PC-3 (cell line): ENCODE measurements at regions not wholly inside any gene's neighbourhood (a gene's known extent, or its start where the extent isn't known, plus 50 kb on each side); places are given as distances from the start of the nearest gene placed in this dataset.
A peak's percentile ranks its signal among the peaks of the same experiment; 100 is the strongest.

Source experiments
- ATAC-seq: fragments of 200-7000 bp; cut with Tn5 transposase; 2 replicates; pipeline ENCODE4 v1.9.1; 2020; ENCODE audit warnings: mild to moderate bottlenecking, moderate library complexity
- BruUV-seq: library from RNA; stranded (reverse); fragments of 400-500 nt; replicated peaks from 2 replicates; lab custom pipeline; 2021; lab: Mats Ljungman, UMichigan
- CTCF ChIA-PET: fragments of 300-600 bp; sonication (Branson Sonifier 250); formaldehyde crosslinking; loops from one replicate; lab custom pipeline; 2022; ENCODE audit warnings: antibody characterized with exemption; lab: Charles Lee
- POLR2A ChIA-PET: fragments of 300-600 bp; sonication (Branson Sonifier 250); formaldehyde crosslinking; loops from one replicate; lab custom pipeline; 2022; ENCODE audit warnings: antibody characterized with exemption; ENCODE audit not compliant: unreplicated experiment; lab: Charles Lee
- DNase-seq: peaks from one replicate; pipeline ENCODE4 v3.0.0-alpha.2; 2015
- H2AFZ ChIP-seq: fragments of 300-600 bp; sonication (generic); 2 replicates; pipeline ENCODE4 v1.6.0; 2016; ENCODE audit warnings: antibody characterized with exemption, low read length
- H3F3A ChIP-seq: fragments of 300-600 bp; sonication (generic); one replicate; pipeline ENCODE4 v1.6.0; 2017; ENCODE audit warnings: antibody characterized with exemption, low read length, control low read depth, mild to moderate bottlenecking; ENCODE audit not compliant: unreplicated experiment
- H3K27ac ChIP-seq: fragments of 300-600 bp; sonication (generic); 2 replicates; pipeline ENCODE4 v1.5.1; 2016; ENCODE audit warnings: mild to moderate bottlenecking, low read length
- H3K27me3 ChIP-seq: fragments of 300-600 bp; sonication (generic); 2 replicates; pipeline ENCODE4 v1.6.1; 2016; ENCODE audit warnings: low read length, mixed read lengths
- H3K36me3 ChIP-seq: fragments of 300-600 bp; sonication (generic); 2 replicates; pipeline ENCODE4 v1.6.1; 2016; ENCODE audit warnings: low read depth, mixed run types, low read length, mixed read lengths
- H3K4me1 ChIP-seq: fragments of 300-600 bp; sonication (generic); 2 replicates; pipeline ENCODE4 v1.5.1; 2016; ENCODE audit warnings: low read length; ENCODE audit not compliant: insufficient read depth
- H3K4me2 ChIP-seq: fragments of 300-600 bp; sonication (generic); 2 replicates; pipeline ENCODE4 v1.6.0; 2016; ENCODE audit warnings: low read length
- H3K4me3 ChIP-seq: fragments of 300-600 bp; sonication (generic); 2 replicates; pipeline ENCODE4 v1.5.1; 2016; ENCODE audit warnings: mild to moderate bottlenecking, low read length, mixed read lengths
- H3K79me2 ChIP-seq: fragments of 300-600 bp; sonication (generic); 2 replicates; pipeline ENCODE4 v1.6.1; 2017; ENCODE audit warnings: low read length, mixed read lengths
- H3K9ac ChIP-seq: fragments of 300-600 bp; sonication (generic); 2 replicates; pipeline ENCODE4 v1.6.0; 2016; ENCODE audit warnings: mild to moderate bottlenecking, low read length
- H3K9me2 ChIP-seq: fragments of 300-600 bp; sonication (generic); replicated peaks from 2 replicates; pipeline ENCODE4 v1.6.1; 2016; ENCODE audit warnings: mixed run types, low read length, mixed read lengths
- H3K9me3 ChIP-seq: fragments of 300-600 bp; sonication (generic); 2 replicates; pipeline ENCODE4 v1.6.1; 2016; ENCODE audit warnings: low read length, mixed read lengths
- H4K20me1 ChIP-seq: fragments of 300-600 bp; sonication (generic); 2 replicates; pipeline ENCODE4 v1.6.1; 2016; ENCODE audit warnings: low read length, mixed read lengths
- EZH2 ChIP-seq: fragments of 300-600 bp; sonication (generic); IDR thresholded peaks from one replicate; pipeline ENCODE4 v1.6.1; 2017; ENCODE audit warnings: antibody characterized with exemption, mild to moderate bottlenecking, low read length; ENCODE audit not compliant: unreplicated experiment
- EZH2phosphoT487 ChIP-seq: fragments of 300-600 bp; sonication (generic); IDR thresholded peaks from 2 replicates; pipeline ENCODE4 v1.6.1; 2018; ENCODE audit warnings: mild to moderate bottlenecking, antibody characterized with exemption, low read length, borderline replicate concordance
- intact Hi-C: fragments of 100-400 bp; cut with micrococcal nuclease; formaldehyde crosslinking; loops from 2 replicates; pipeline ENCODE4 v1.9.0; 2023
- TF ChIP-seq, protein P1 (sequence below): fragments of 300-600 bp; sonication (generic); conservative IDR thresholded peaks from 2 replicates; pipeline ENCODE4 v1.5.1; 2017; ENCODE audit warnings: antibody characterized with exemption, low read depth, mild to moderate bottlenecking, low read length

DNA sequence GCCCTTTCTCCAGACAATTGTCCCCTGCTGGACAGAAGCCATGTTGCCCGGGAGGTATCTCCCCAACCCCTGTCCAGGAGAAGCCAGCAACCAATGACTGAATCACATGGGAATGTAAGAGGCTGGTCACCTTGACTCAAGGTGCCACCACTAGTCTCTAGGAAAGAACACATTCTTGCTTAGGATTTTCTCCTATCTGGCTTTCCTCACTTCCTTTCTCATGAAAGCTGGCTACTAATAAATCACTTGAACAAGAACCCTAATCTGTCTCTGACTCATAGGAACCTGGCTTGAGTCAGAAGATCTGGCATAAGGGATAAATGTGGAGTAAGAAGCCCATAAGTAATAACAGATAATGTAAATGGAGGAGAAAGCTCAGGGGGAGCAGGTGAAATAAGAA, 101.4 kb upstream of the C11orf87 start:
- Histone ChIP-seq H3K27me3 (peaks cover 9% of the 10 kb centered on the region; the same call in 1 of the 2 replicates), H3K4me2 (no peak overlapping the region), H3K9me2 (peaks cover 10% of the 10 kb centered on the region; the same call in 1 of the 2 replicates), H3K79me2 (no peaks in the 10 kb centered on the region), H3F3A (no peaks in the 10 kb centered on the region), H3K27ac (no peak overlapping the region), H4K20me1 (no peaks in the 10 kb centered on the region), H2AFZ (no peak overlapping the region), H3K36me3 (no peaks in the 10 kb centered on the region), H3K9ac (no peak overlapping the region), H3K4me1 (0 out of 2 replicates have a peak, but pooled peaks cover 4% of the 10 kb centered on the region), H3K9me3 (no peaks in the 10 kb centered on the region), H3K4me3 (no peak overlapping the region)
- ChIA-PET POLR2A (no interaction called here), CTCF (interaction anchor here (0.6 kb wide), 1 partner anchor 800 kb away, joined by 3 read pairs; no protein-coding TSS in a partner anchor)
- intact Hi-C loops, result no loop called here
- DNase-seq (peak; percentile 70), ATAC-seq (peak; percentile 64)
- BruUV-seq, result no TSS peak
- TF ChIP-seq, protein P1, sequence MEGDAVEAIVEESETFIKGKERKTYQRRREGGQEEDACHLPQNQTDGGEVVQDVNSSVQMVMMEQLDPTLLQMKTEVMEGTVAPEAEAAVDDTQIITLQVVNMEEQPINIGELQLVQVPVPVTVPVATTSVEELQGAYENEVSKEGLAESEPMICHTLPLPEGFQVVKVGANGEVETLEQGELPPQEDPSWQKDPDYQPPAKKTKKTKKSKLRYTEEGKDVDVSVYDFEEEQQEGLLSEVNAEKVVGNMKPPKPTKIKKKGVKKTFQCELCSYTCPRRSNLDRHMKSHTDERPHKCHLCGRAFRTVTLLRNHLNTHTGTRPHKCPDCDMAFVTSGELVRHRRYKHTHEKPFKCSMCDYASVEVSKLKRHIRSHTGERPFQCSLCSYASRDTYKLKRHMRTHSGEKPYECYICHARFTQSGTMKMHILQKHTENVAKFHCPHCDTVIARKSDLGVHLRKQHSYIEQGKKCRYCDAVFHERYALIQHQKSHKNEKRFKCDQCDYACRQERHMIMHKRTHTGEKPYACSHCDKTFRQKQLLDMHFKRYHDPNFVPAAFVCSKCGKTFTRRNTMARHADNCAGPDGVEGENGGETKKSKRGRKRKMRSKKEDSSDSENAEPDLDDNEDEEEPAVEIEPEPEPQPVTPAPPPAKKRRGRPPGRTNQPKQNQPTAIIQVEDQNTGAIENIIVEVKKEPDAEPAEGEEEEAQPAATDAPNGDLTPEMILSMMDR, result no peak
- TF ChIP-seq EZH2 (no peak), EZH2phosphoT487 (no peak)

DNA sequence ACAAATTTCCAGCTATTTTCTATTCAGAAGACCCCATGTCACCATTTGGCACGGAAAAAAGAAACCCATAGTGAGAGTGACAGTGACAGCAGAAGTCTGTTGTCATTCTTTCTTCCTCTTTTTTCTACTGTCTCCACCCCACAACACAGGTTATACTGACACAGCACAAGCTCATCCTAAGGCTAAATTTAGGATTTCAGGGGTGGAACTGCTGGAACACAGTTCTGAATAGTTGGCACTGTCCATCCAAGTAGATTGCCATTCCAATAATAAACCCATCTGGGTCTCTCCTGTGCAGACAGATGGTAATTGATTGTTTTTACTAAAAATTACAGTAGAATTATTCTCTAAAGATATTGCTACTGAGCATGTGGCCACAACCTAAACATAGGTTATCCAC, 95.2 kb upstream of the C11orf87 start:
- Histone ChIP-seq H3K4me3 (no peak overlapping the region), H3K4me1 (no peaks in the 10 kb centered on the region), H3K4me2 (no peak overlapping the region), H3K79me2 (no peaks in the 10 kb centered on the region), H3F3A (no peaks in the 10 kb centered on the region), H4K20me1 (no peaks in the 10 kb centered on the region), H3K9me3 (no peaks in the 10 kb centered on the region), H3K9me2 (no peaks in the 10 kb centered on the region), H3K9ac (no peak overlapping the region), H2AFZ (no peak overlapping the region), H3K27ac (no peak overlapping the region), H3K27me3 (peaks cover 16% of the 10 kb centered on the region; the same call in 1 of the 2 replicates), H3K36me3 (no peaks in the 10 kb centered on the region)
- CTCF ChIA-PET, result no interaction called here
- BruUV-seq, result no TSS peak
- ATAC-seq (no peak), DNase-seq (no peak)
- POLR2A ChIA-PET, result no interaction called here
- intact Hi-C loops, result no loop called here
- TF ChIP-seq EZH2phosphoT487, result no peak
- TF ChIP-seq, protein P1, result no peak
- no peak for TF ChIP-seq EZH2

DNA sequence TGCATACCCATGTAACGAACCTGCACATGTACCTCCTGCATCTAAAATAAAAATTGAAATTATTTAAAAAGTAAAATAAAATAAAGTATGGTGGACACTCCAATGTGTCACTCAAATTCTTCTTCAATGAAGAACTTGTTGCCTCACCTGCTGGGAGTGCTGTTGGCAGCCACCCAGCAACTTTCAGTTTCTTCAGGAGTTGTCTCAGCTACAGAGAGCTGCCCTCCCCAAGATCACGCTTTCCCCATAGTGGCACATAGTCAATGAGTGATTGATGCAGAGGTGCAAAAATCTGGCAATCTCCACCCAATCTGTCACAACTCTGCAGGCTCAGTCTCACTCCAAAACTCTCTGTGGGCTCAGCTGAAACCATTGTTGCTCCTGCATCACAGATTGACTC, 92.3 kb upstream of the C11orf87 start:
- Histone ChIP-seq H3K27me3 (peaks cover 28% of the 10 kb centered on the region; the same call in 1 of the 2 replicates), H3K4me3 (no peak overlapping the region), H3K27ac (no peak overlapping the region), H3K4me1 (no peaks in the 10 kb centered on the region), H3F3A (no peaks in the 10 kb centered on the region), H3K36me3 (no peaks in the 10 kb centered on the region), H3K4me2 (no peak overlapping the region), H2AFZ (no peak overlapping the region), H3K9ac (no peak overlapping the region), H4K20me1 (no peaks in the 10 kb centered on the region), H3K9me3 (no peaks in the 10 kb centered on the region), H3K9me2 (no peaks in the 10 kb centered on the region), H3K79me2 (no peaks in the 10 kb centered on the region)
- ChIA-PET CTCF (no interaction called here), POLR2A (no interaction called here)
- BruUV-seq, result no TSS peak
- TF ChIP-seq EZH2, result no peak
- no peak for TF ChIP-seq EZH2phosphoT487
- TF ChIP-seq, protein P1, result no peak
- intact Hi-C loops, result no loop called here
- ATAC-seq (no peak), DNase-seq (no peak)
